GM19324 (cell line): ENCODE measurements at regions not wholly inside any gene's neighbourhood (a gene's known extent, or its start where the extent isn't known, plus 50 kb on each side); places are given as distances from the start of the nearest gene placed in this dataset.

Source experiments
- ATAC-seq: cut with Tn5 transposase; IDR thresholded peaks from one replicate; pipeline ENCODE4 v1.9.1; 2021; ENCODE audit warnings: mild to moderate bottlenecking, moderate library complexity; ENCODE audit not compliant: unreplicated experiment, low FRiP score

DNA sequence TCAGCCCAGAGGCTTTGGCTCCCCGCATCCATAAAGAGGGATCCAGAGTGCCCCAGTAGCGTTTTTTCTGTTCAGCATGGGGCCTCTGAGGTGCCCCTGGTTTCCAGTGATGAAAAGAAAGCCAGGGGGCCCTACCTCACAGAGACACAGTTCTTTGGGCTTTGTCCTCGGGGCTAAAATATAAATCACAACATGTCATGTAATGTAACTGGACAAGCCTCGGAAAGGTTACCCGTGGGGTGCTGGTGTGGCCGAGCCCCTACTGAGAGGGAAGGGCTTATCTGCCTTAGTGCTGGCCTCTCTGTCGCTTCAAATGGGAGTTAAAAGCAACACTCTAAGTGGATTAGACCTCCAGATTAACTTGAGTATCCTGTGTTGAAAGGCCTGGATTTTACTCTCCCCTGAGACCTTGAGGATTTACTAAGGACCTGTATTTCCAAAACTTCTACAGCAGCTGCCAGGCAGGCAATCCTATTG is 251.6 kb upstream of the APCDD1 start:
- no peak for ATAC-seq

DNA sequence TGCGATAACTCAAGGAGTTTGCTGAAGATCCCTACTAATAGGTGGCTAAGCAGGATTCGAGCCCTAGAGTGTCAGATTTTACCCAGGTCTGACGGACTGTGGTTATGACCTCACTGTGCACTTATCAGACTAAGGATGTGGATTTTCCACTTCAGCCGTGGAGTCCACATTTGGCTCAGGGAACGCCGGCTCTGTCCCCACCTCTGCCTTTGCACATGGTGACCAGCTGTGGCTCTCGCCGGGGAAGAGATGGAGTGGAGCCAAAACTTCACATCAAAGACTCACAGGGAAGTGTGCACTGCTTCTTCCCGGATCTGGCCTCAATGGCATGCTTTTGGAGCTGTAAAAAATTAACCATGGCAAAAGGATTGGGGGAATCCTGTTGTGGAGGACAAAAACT is 249.3 kb upstream of the APCDD1 start:
- no peak for ATAC-seq

DNA sequence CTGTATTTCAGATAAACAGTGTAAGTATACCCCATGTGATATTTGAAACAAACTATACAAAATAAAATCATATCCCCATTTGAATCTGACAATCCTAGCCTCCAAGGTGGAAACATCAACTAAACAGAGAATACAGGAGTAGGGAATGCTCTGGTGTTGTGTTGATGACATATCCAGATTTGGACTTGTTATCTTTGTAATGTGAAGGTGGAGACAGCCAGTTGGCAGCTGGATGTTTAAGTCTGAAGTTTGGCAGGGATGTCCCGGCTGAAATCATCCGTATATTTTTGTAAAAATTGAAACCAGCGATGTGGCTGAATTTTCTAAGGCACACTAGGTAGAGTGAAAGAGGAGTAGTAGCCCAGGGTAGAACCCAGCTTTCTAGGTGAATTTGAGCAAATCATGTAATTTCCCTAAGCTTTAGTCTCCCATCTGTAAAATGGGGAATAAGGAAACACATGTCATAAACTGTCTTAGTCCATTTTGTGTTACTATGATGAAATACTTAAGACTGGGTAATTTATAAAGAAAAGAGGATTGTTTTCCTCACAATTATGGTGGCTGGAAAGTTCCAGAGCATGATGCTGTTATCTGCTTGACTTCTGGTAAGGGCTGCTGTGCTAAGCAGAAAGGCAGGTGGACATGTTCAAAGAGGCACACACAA is 246.6 kb upstream of the APCDD1 start:
- no peak for ATAC-seq

DNA sequence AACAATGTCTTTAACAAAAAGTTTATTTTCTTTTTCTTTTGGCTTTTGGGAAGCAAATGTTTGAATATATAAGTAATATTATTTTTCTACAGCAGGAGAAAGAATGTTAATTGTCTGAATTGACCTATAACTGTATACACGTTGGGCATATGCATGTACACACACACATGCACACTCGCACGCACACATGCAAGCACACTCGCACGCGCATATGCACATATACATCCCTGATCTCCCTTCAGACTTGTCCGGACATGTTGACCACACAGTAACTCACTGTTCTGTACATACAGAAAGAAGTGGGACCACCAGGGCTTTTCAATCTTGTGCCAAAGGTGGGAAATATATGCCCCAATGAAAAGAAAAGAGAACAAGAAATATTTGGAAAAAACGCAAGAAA is 245.1 kb upstream of the APCDD1 start:
- no peak for ATAC-seq

DNA sequence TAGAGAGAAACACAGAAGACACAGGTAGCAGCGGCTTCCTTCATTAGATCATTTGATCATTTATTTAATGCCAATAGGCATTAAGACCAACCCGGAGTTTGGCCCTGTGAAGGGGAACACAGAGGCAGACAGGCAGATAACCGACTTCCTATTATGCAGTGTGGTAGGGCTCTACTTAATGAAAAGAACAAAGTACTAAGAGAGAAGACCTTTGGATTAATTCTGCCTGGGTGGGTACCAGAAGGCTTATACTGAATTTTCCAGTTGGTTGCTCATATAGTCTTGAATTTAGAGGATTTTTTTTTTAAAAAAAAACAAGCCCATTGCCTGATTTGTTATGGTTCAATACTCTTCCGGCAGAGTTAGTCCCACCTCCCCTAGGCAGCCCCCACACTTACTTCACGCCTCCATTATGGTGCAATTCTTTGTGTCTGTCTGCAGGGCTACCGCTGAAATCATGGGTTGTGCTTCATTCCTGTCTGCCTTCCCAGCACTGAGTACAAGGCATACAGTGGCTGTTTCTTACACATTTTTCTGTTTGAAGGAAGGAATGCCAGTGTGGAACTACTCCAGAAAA is 244.3 kb upstream of the APCDD1 start:
- ATAC-seq, result no peak

DNA sequence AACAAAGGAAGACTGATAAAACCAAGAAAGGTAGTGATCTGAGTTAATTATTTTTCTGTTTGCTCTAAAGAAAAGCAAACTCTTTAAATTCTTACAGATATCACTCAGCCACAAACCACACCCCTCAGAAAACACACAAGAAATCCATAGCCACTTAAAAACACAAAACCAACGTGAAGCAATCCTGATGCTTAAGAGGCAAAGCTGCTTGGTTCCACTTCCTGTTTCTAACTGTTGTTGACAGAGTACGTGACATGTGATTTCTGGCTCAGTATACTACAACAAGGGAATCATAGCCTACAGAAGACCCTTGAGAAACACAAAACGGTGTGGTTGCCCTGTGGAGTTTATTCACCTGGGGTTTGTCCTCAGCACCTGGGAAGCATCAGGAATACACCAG is 240.9 kb upstream of the APCDD1 start:
- ATAC-seq, result peak; percentile 57

DNA sequence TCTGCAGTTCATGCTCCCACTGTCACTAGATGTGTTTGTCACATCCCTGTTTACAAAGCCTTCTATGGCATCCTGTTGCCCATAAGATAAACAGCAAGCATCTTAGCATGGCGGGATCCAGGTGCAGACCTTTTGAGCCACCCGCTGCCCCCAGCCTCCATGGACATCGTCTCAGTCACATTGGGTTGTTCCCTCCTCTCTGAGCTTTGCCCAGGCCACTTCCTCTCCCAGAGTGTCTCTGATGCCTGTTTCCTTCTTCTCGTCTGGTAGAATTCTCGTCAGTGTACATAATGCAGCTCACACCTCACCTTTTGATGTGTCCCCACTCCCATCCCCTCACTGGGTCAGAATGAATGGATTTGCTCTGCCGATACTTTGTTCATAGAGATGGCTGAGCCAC is 239.0 kb upstream of the APCDD1 start:
- no peak for ATAC-seq

DNA sequence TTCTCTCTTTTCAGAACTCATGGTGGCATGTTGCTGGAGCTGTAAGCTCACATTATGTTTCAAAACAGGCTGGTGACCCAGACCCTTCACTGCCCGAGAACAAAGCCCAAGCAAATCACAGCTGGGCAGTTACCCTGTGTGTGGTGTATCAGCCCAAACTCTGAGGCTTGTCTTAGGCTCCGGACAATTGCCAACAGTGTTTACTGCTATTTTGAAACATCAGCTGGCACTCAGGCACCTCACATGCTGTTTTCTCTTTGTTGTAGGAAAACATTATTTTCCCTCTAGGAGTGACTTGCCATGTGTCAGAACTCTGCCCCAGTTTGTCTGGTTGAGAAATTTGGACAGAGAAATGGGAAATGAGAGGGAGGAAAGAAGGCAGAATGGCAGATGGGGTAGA is 237.6 kb upstream of the APCDD1 start:
- no peak for ATAC-seq

DNA sequence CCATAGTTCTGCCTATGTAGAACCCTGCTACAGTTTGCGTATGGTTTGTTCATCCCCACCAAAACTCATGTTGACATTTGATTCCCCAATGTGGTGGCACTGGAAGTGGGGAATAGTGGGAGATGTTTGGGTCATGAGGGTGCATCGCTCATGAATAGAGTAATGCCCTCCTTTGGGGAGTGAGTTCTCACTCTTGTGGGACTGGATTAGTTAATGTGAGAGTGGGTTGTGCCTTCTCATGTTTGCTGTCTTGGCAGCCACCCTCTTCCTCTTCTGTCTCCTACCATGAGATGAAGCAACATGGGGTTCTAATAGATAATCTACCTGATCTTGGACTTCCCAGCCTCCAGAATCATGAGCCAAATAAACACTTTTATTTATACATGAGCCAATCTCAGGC is 237.2 kb upstream of the APCDD1 start:
- no peak for ATAC-seq

DNA sequence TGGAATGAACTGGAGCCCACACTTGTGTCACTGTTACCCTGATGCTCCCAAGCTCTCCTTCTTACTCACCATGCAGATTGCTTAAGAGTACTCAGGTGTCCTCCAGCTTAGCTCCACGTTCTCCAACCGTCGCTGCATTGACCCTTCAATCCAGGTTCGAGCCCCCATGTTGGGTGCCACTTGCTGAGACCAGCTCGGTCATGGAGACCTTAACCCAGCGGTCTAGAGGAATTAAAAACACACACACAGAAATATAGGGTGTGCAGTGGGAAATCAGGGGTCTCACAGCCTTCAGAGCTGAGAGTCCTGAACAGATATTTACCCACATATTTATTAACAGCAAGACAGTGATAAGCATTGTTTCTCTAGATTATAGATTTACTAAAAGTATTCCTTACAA is 229.1 kb upstream of the APCDD1 start:
- ATAC-seq, result no peak

DNA sequence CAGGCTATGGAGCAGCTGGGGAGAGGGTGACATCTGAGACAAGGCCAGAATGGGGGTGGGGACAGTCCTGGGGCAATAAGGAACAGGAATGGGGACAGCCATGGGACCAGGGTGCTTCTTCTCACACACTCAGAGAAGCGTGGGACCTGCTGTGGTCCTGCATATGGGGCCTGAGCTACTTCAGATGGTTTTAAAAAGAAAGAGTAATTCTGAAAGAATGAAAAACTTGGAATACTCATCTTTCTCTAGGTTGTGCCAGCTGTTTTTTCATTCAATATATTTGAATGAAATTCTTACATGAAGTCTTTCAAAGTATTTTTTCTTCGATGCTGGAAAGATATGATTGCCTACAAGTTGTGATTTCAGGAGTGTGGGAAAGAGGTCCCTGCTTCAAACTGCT is 227.5 kb upstream of the APCDD1 start:
- ATAC-seq, result no peak

DNA sequence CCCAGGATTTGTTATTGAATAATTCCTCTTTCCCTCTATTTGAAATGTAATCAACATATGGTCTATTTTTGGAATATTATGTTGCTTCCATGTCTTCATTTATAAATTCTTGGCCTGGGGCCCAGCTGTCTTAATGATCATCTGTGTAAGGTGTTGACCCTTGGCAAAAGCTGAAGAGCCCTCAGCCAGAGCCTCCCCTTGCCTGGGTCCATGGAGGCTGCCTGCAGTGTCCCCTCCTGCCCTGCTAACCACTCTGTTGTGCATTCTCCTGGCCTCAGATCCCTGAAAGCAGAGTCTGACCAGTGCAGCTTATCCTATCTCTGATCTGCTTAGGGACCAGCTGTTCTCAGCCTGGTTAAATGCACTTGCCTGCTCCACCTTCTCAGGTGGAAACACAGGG is 226.1 kb upstream of the APCDD1 start:
- ATAC-seq, result no peak

DNA sequence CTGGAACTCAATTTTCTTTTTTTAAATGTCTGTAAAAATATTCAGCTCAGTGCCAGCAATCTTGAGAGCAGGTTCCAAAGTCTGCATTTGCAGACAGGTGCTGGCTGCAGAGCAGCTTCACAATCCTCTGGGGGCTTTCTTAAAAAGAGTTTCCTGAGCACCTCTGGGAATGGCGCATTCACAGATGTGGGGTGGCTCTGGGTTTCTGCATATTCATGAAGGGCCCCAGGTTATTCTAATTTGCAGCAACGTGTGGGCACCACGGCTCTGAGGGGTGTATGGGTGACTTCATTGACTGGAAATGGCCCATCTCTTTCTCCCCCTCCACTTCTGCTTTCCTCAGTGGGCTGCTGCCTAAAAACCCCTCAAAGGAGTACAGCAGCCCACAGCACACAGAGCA is 225.0 kb upstream of the APCDD1 start:
- no peak for ATAC-seq

DNA sequence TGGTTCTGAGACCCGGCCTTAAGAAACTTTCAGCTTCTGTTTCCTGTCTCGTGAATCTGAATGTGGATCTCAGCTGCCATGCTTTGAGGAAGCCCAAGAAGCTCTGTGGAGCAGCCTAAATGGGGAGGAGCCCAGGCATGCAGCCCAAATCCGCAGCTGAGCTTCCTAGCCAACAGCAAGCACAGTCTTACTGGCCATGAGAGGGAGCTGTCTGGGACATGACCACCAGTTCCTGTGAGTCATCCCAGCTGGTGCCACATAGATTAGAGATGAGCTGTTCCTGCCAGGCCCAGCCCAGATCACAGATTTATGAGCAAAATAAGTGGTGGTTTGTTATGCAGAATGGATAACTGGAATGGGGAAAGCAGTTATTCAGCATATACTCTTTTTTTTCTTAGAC is 224.4 kb upstream of the APCDD1 start:
- no peak for ATAC-seq

DNA sequence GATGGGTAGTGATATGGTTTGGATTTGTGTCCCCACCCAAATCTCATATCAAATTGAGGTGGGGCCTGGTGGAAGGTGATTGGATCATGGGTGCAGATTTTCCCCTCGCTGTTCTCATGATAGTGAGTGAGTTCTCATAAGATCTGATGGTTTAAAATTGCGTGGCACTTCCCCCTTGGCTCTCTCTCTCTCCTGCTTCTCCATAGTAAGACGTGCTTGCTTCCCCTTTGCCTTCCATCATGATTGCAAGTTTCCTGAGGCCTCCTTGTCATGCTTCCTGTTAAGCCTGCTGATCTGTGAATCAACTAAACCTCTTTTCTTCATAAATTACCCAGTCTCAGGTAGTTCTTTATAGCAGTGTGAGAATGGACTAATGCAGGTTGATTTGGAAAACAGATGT is 223.2 kb upstream of the APCDD1 start:
- ATAC-seq, result no peak

DNA sequence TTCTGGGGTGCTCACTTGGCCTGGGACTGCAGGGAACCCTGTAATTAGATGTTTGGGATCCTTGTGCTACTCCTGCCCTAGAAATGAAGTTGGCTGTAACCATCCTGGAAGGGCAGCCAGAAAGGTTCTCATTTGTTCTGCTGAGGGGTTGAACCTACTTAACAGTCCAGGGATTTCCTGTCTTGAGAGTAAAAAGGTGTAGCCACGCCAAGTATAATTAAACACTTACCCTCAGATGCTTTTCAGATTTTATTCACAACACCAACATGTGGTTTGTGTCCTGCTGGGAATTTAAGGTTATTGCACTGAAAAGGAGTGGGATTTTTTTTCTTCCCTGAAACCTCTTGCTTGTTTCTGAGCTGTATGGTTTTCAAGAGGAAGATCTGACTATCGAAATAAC is 222.4 kb upstream of the APCDD1 start:
- ATAC-seq, result no peak

DNA sequence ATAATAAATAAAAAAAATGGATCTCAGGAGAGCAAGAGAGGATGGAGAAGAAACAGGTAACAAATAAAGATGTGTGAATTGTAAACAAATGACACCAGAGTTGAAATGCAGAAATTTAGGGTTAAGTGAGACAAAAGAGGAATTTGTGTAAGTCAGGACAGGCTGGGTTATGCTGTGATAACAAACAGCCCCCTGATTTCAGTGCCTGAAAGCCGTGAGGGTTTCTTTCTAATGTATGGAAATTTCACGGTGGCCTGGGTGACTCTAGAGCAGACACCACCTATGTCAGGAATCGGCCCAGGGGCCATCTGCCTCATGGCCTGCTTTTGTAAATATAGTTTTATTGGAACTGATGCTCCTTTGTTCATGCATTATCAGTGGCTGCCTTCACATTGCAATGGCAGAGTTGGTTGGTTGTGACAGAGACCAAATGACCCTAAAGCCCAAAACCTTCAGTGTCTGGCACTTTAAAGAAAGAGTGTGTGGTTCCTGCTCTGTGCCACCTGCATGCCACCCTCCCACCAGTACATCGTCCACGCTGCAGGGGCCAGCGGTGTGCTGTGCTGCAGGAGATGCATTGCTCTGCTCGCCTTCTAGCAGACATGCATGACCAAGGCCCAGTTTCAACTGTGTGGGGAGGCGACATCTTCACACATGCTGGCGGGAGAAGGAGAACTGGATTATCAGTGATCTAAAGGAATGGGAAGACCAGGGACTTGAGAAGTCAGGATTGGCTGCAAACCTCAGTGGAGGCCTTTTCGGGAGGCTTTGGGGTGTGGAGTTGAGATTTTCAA is 221.2 kb upstream of the APCDD1 start:
- ATAC-seq, result no peak

DNA sequence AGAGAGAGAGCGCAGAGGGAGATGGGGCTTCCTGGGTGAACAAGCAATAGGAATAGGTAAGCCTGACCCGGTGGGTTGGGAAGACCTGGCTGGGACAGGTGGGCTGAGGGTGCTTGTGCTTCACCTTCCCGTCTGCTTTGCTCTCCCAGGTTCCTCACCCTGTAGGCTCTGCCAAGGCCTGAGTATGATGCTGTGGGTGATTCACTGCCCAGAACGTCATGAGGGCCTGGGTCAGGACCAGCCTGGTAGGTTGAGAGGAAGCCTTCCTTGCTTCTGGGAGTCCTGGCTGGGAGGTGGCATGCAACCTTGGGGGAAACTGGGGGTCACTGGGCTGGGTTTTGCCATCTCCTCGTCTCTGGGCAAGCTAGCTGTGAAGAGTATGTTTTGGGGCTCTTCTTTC is 220.2 kb upstream of the APCDD1 start:
- ATAC-seq, result no peak

DNA sequence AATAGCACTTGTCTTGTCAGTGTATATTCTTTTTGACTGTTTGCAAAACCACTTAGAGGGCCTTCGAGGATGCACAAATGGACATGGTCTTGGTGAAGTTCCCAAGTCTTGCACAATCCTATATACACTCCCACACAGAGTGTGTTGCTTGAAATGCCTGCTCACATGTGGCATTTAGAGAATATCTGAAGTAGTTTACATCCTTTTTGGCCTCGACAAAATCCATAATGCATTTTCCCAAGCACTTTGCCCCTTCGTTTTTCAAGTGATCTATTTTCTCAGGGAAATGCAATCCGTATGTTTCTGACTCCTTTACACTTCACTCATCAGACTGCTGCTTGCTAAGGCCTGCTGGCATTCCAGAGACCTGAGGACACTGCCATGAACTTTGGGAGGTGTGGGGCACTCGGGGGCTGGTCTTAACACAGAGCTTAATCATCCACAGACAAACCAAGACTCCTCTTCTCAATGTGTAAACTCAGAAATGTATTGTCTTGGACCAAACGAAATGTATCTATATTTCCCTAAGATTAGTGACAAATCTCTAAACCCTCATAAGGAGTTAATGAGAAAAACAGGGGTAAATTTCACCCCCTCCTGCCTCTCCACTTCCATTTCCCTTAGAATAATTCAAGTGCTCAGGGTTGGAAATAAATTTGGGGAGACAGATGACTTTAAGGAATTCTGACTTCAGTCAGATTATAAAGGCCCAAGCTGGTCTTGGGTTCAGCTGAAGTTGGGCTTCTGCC is 219.3 kb upstream of the APCDD1 start:
- no peak for ATAC-seq

DNA sequence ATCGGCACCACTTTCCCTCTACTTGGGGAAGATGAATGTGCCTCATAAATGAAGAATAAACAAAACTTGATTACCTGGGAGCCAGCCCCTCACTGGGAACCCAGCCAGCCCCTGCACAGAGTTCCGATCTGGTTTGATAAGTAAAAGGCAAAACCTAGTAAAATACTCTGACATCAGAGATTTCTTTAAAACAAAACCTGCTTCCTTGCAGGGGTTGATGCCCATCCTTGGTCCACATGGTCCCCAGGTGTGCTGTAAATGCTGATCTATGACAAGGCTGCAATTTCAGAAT is 218.8 kb upstream of the APCDD1 start:
- ATAC-seq, result no peak

DNA sequence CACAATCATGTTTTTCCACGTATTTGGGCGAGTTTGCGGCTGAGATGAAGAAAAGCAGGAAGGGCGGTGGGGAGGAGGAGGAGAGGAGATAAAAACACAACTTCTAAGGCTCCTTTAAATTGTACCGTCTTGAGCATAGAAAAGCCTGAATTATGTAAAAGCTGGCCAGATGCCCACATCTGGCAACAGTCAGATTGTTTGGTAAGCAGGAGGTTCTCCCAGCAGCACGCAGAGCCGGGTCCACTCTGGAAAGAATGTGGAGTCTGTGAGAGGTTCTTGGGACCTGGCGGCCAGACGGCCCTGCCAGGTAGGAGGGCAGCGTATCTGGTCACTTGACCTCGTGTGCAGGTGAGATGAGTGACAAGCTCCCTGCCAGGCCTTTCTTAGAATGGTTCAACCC is 215.3 kb upstream of the APCDD1 start:
- no peak for ATAC-seq
